Upper lobe of left lung (tissue), 6 donors: ENCODE measurements at regions not wholly inside any gene's neighbourhood (a gene's known extent, or its start where the extent isn't known, plus 50 kb on each side); places are given as distances from the start of the nearest gene placed in this dataset.

Source experiments
- ATAC-seq, 2 donors: fragments of 200-7000 bp; cut with Tn5 transposase; one replicate each; pipeline ENCODE4 v1.9.1; 2022; ENCODE audit warnings: mild to moderate bottlenecking in 2 of 2, moderate library complexity in 2 of 2; ENCODE audit not compliant: low FRiP score in 2 of 2
- DNase-seq, 2 donors: peaks; one replicate each; pipeline ENCODE4 v3.0.0-alpha.2; 2019 to 2020
- H3K27ac ChIP-seq, 4 donors: fragments of 200-600 bp; sonication (generic); one replicate each; pipeline ENCODE4 v1.5.1; 2016 to 2019
- H3K27me3 ChIP-seq, 4 donors: fragments of 200-600 bp; sonication (generic); one replicate each; pipeline ENCODE4 v1.5.1; 2017 to 2019
- H3K36me3 ChIP-seq, 4 donors: fragments of 200-600 bp; sonication (generic); one replicate each; pipeline ENCODE4 v1.5.1; 2016 to 2019
- H3K4me1 ChIP-seq, 4 donors: fragments of 200-600 bp; sonication (generic); one replicate each; pipeline ENCODE4 v1.5.1; 2018 to 2019
- H3K4me3 ChIP-seq, 4 donors: fragments of 200-600 bp; sonication (generic); one replicate each; pipeline ENCODE4 v1.5.1; 2017 to 2019; ENCODE audit warnings: mild to moderate bottlenecking in 2 of 4, moderate library complexity in 1 of 4
- H3K9me3 ChIP-seq, 4 donors: fragments of 200-600 bp; sonication (generic); one replicate each; pipeline ENCODE4 v1.5.1; 2018 to 2019
- EP300 ChIP-seq, 4 donors: sonication (generic); formaldehyde crosslinking; IDR thresholded peaks; one replicate each; pipeline ENCODE4 v1.5.1; 2017; ENCODE audit warnings: antibody characterized with exemption in 4 of 4, control low read depth in 2 of 4
- POLR2A ChIP-seq, 4 donors: fragments of 450-650 bp; IDR thresholded peaks; one replicate each; pipeline ENCODE4 v1.5.1; 2016 to 2017; ENCODE audit warnings: antibody characterized with exemption in 4 of 4, mild to moderate bottlenecking in 2 of 4
- POLR2AphosphoS5 ChIP-seq, 2 donors: sonication (generic); formaldehyde crosslinking; IDR thresholded peaks; one replicate each; pipeline ENCODE4 v1.5.1; 2017; ENCODE audit warnings: antibody characterized with exemption in 2 of 2
- WGBS, 2 donors: methylation state at CpG; one replicate each; pipeline ENCODE4 v1.1.5; 2017 to 2018; 5-methylcytosine and 5-hydroxymethylcytosine counted together
- TF ChIP-seq, protein P1 (sequence below), 6 experiments: fragments of 450-650 bp in 4 of 6; fragments of 200-600 bp in 2 of 6; sonication (generic) in 2 of 6; IDR thresholded peaks; one replicate each; pipeline ENCODE4 v1.5.1; 2016 to 2019; ENCODE audit warnings: antibody characterized with exemption in 6 of 6
- donor health status: DM: no; HTN: no; CAD: no; lungs with moderate emphysema.
- donor health status: DM: no; HTN: yes; CAD: no; lungs with severe emphysema.

DNA sequence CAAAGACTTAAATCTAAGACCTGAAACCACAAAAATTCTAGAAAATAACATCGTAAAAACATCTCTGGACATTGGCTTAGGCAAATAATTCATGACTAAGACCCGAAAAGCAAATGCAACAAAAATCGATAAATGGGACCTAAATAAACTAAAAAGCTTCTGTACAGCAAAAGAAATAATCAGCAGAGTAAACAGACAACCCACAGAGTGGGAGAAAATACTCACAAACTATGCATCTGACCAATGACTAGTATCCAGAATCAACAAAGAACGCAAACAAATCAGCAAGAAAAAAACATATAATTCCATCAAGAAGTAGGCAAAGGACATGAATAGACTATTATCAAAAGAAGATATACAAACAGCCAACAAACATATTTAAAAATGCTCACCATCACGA is 749.4 kb downstream of the PLOD2 start:
- H3K27me3 ChIP-seq: no peaks in the 10 kb centered on the region
- no peak overlapping the region for H3K27ac ChIP-seq
- H3K4me3 ChIP-seq: no peak overlapping the region
- 66 to 84% methylated on average over 5 of the region's 5 CpGs for WGBS, 2 donors
- no peak for TF ChIP-seq POLR2A (IDR thresholded peaks at IDR 0.05)
- TF ChIP-seq POLR2AphosphoS5 (IDR thresholded peaks at IDR 0.05): no peak
- no peak for TF ChIP-seq EP300 (IDR thresholded peaks at IDR 0.05)
- TF ChIP-seq, protein P1, sequence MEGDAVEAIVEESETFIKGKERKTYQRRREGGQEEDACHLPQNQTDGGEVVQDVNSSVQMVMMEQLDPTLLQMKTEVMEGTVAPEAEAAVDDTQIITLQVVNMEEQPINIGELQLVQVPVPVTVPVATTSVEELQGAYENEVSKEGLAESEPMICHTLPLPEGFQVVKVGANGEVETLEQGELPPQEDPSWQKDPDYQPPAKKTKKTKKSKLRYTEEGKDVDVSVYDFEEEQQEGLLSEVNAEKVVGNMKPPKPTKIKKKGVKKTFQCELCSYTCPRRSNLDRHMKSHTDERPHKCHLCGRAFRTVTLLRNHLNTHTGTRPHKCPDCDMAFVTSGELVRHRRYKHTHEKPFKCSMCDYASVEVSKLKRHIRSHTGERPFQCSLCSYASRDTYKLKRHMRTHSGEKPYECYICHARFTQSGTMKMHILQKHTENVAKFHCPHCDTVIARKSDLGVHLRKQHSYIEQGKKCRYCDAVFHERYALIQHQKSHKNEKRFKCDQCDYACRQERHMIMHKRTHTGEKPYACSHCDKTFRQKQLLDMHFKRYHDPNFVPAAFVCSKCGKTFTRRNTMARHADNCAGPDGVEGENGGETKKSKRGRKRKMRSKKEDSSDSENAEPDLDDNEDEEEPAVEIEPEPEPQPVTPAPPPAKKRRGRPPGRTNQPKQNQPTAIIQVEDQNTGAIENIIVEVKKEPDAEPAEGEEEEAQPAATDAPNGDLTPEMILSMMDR (IDR thresholded peaks at IDR 0.05): no peak
- H3K4me1 ChIP-seq: no peaks in the 10 kb centered on the region
- ATAC-seq (no peak), DNase-seq (no peak)
- no peaks in the 10 kb centered on the region for H3K36me3 ChIP-seq
- H3K9me3 ChIP-seq: no peaks in the 10 kb centered on the region

DNA sequence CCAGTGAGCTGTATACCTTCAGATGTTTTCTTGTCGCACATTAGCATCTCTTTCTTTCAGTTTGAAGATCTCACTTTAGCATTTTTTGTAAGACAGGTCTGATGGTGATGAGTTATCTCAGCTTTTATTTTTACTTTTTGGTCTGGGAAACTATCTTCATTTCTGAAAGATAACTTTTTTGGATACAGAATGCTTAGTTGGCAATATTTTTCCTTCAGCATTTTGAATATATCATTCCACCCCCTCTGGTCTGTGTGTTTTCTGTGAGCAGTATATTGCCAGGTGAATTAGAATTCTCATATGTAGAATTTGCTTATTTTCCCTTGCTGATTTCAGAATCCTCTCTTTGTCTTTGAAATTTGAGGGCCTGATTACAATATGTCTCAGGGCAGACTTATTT is 743.3 kb downstream of the PLOD2 start:
- Histone ChIP-seq H3K27me3 (no peaks in the 10 kb centered on the region), H3K4me3 (no peak overlapping the region), H3K4me1 (no peaks in the 10 kb centered on the region), H3K36me3 (no peaks in the 10 kb centered on the region), H3K27ac (no peak overlapping the region), H3K9me3 (no peaks in the 10 kb centered on the region)
- no peak for DNase-seq
- WGBS, 2 donors: 0 to 45% methylated on average over 1 of the region's 1 CpG
- TF ChIP-seq, protein P1 (IDR thresholded peaks at IDR 0.05): no peak
- TF ChIP-seq EP300 (IDR thresholded peaks at IDR 0.05): no peak
- TF ChIP-seq POLR2A (IDR thresholded peaks at IDR 0.05): no peak
- ATAC-seq: no peak

DNA sequence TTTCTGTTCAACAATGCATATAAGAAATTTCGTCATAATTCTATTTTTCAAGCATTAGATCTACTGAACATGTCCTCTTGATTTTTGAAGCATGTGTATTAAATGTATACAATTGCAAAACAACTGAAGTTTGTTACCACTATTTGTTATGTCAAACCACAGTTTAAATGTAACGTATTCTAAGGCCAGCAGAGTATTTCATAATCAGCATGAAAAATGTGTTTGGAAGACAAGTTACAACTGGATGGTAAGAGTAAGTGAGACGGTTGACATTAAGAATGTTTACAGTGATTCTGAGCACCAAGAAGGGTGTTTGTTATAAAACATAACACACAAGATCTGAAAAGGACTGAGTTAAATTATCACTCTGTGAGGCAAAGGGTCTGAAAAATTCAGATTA is 738.4 kb downstream of the PLOD2 start:
- TF ChIP-seq POLR2A (IDR thresholded peaks at IDR 0.05) (no peak), POLR2AphosphoS5 (IDR thresholded peaks at IDR 0.05) (no peak), EP300 (IDR thresholded peaks at IDR 0.05) (no peak)
- TF ChIP-seq, protein P1 (IDR thresholded peaks at IDR 0.05): no peak
- DNase-seq (no peak), ATAC-seq (no peak)
- H3K27me3 ChIP-seq: no peaks in the 10 kb centered on the region
- H3K9me3 ChIP-seq: no peaks in the 10 kb centered on the region
- no peak overlapping the region for H3K27ac ChIP-seq
- WGBS, 2 donors: 50 to 58% methylated on average over 3 of the region's 3 CpGs
- H3K36me3 ChIP-seq: no peaks in the 10 kb centered on the region
- no peaks in the 10 kb centered on the region for H3K4me1 ChIP-seq
- H3K4me3 ChIP-seq: no peak overlapping the region

DNA sequence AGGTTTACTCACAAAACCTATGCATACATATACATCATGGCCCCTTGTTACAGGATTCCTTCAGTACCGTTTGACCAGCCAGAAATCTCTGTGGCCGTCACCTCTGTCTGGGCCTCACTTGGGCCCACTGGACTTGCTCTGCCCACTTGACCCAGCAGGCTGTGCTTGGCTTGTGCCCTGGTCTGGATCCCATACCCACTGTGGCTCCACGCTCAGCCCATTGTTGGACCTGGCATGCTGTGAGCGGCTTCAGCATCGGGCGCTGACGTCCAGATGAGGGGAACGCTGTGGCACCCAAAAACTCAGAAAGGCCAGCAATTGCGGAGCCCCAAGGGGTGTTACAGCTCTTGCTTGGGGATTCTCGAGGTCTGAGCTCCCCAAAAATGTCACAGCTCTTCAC is 733.6 kb downstream of the PLOD2 start:
- TF ChIP-seq, protein P1 (IDR thresholded peaks at IDR 0.05): no peak
- TF ChIP-seq POLR2AphosphoS5 (IDR thresholded peaks at IDR 0.05) (no peak), POLR2A (IDR thresholded peaks at IDR 0.05) (no peak), EP300 (IDR thresholded peaks at IDR 0.05) (no peak)
- ATAC-seq (no peak), DNase-seq (peak in 1 of 2 donors; percentile 22)
- Histone ChIP-seq H3K27ac (no peak overlapping the region), H3K9me3 (no peaks in the 10 kb centered on the region), H3K4me3 (no peak overlapping the region), H3K27me3 (no peaks in the 10 kb centered on the region), H3K36me3 (no peaks in the 10 kb centered on the region), H3K4me1 (no peaks in the 10 kb centered on the region)
- WGBS, 2 donors: 85 to 91% methylated on average over 2 to 9 of the region's 10 CpGs

DNA sequence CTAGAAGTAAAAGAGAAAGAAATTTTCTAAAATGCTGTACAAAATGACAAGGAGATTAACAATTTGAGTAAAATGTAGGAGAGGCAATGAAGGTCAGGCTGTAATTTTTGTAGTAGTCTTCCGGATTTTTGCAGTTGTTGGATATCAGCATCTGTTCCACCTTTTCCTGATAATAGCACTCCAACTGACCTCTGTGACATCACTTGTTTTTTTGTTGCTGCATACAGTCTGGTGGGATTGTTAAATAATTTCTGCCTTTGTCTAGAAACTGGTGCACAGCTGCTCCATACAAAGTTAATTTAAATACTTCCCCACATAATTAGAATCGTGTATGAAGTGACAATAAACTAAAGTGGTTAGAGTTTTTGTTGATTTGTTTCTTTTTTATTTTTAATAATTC is 731.4 kb downstream of the PLOD2 start:
- Histone ChIP-seq H3K27me3 (no peaks in the 10 kb centered on the region), H3K4me3 (no peak overlapping the region), H3K27ac (no peak overlapping the region), H3K4me1 (no peaks in the 10 kb centered on the region), H3K9me3 (no peaks in the 10 kb centered on the region), H3K36me3 (no peaks in the 10 kb centered on the region)
- no peak for DNase-seq
- TF ChIP-seq POLR2A (IDR thresholded peaks at IDR 0.05): no peak
- TF ChIP-seq EP300 (IDR thresholded peaks at IDR 0.05): no peak
- no peak for ATAC-seq
- WGBS, 2 donors: 34 to 46% methylated on average over 2 of the region's 2 CpGs
